Right ventricle myocardium inferior (tissue), 1 donor: ENCODE measurements at regions not wholly inside any gene's neighbourhood (a gene's known extent, or its start where the extent isn't known, plus 50 kb on each side); places are given as distances from the start of the nearest gene placed in this dataset.

Experiments used
- ATAC-seq: fragments of 200-7000 bp; cut with Tn5 transposase; one replicate; pipeline ENCODE4 v1.9.1; 2020; ENCODE audit warnings: mild to moderate bottlenecking, moderate library complexity
- DNase-seq: peaks from one replicate; pipeline ENCODE4 v3.0.0; 2021; ENCODE audit errors: missing footprints
- intact Hi-C: fragments of 100-400 bp; cut with DNase I; formaldehyde crosslinking; loops from one replicate; pipeline ENCODE4 v1.11.0; 2022
- donor health status: DM: no; HTN: yes; CAD: no; lungs with severe emphysema.

DNA sequence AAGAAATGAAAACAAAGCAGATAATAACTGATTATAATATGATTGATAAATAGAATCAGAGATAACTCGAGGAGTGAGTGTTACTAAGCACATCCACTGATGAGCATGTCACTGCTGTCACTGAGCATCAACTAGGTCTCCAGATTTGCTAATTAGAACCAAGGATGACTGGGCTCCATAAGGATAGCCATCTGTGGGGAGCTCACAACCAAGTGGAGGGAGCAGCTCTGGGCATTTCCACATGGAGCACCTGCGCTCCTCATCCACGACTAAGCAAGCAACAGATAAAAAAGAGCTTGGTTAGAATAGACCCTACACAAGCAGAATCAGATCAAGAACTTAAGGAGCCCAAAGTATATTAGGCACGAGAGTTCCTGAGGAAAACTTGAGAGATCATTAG lies 396.0 kb upstream of the B3GAT1 start:
- no peak for ATAC-seq
- DNase-seq = no peak
- intact Hi-C loops = no loop called here

- ATAC-seq = no peak
- intact Hi-C loops = no loop called here
Measured at GRCh38 chr11:134802598-134802997, 390.6 kb upstream of the B3GAT1 start.

GRCh38 chr11:134802116-134802515 lies 390.1 kb upstream of the B3GAT1 start:
- ATAC-seq = no peak
- peak; percentile 17 for DNase-seq
- intact Hi-C loops = no loop called here

More at GRCh38 chr11:134802598-134802997, 390.6 kb upstream of the B3GAT1 start:
- no peak for DNase-seq

DNA sequence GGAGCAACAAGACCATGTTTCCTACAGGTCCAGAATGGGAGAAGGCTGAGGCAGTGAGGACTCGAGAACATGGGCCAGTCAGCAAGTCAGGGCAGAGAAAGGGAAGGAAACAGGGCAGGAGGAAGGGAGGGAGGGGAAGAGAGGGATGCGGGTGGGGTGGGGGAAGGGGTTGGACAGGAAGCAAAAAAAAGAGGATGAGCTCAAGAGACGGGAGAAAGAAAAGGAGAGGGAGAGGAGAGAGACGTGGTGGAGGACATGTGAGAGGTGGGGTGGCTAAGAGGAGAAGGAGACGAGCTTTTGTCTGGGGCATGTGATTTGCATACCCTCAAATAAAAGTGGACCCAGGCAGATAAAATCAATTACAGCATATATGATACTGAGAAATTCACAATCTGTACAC lies 389.5 kb upstream of the B3GAT1 start:
- DNase-seq (no peak), ATAC-seq (no peak)
- intact Hi-C loops = no loop called here

GRCh38 chr11:134800826-134801225 lies 388.8 kb upstream of the B3GAT1 start:
- no peak for DNase-seq
- no peak for ATAC-seq
- intact Hi-C loops = no loop called here

DNA sequence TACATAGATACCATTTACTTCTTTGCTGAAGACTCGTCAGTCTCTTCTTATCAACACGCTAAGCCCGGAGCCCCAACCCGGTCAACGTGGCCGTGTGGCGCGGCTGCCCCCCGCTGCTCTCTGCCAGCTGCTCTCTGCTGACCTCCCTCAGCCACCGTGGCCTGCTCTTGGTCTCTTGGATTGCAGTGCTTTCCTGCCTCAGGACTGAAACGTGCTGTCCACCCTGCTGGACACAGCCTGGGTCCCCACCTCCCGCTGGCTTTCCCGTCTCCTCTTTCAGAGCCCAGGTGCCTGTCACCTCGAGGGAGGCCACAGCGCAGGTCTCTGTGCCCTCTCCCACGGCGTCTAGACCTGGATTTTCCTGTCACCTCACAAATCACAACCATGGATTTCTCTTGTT lies 388.1 kb upstream of the B3GAT1 start:
- ATAC-seq = no peak
- peak; percentile 45 for DNase-seq
- intact Hi-C loops = no loop called here

- ATAC-seq (no peak), DNase-seq (no peak)
- intact Hi-C loops = no loop called here
Measured at GRCh38 chr11:134799386-134799785, 387.3 kb upstream of the B3GAT1 start.

DNA sequence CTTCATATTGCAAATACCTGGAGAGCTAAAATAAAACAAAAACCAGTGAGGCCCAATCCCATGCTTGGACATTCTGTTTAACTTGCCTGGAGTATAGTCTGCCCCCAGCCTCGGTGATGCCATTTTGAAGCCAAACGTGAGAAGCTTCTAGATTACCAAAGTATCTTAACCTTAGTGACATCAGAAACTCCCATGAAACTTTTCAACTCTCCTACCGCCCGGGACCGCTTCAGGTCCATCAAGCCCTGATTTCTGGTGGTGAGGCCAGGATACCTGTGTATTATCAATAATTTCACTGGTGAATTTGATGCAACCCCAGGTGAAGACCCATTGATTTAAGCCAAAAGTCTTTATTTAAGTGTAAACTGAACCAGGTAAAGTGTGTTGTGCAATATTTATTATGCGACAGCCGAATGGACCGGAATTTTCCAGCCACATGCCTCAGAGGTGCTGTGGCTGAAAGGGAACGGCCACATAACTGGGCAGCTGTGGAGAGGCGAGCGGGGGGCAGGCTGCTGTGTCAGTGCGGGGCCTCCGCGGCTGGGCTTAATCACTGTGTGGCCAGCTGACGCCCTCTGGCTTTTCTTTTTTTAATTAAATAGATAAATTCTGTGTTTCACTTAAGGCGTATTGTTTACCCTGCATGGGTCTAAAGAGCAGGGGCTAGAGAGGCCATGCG lies 385.5 kb upstream of the B3GAT1 start:
- ATAC-seq (no peak), DNase-seq (peak; percentile 58)
- intact Hi-C loops = no loop called here

- ATAC-seq (no peak), DNase-seq (no peak)
- intact Hi-C loops = no loop called here
Measured at GRCh38 chr11:134795017-134795416, 383.0 kb upstream of the B3GAT1 start.

DNA sequence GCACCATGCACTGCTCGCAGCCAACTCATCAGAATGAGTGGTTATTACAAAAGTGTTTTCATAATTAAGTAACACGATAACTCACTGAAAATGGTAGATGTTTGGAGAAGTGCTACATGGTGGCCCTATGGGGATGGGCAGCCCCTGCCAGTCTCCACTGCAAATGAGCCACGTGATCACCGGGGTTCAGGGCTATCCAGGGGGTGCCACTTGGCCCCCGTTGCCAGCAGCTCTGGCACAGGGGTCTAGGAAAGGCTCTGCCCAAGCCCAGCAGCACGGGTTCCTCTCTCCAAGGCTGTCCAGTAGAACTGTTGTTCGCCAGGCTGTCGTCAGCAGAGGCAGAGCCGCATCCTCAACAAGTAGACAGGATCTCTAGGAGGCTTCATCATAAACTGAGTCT lies 382.1 kb upstream of the B3GAT1 start:
- ATAC-seq = no peak

DNA sequence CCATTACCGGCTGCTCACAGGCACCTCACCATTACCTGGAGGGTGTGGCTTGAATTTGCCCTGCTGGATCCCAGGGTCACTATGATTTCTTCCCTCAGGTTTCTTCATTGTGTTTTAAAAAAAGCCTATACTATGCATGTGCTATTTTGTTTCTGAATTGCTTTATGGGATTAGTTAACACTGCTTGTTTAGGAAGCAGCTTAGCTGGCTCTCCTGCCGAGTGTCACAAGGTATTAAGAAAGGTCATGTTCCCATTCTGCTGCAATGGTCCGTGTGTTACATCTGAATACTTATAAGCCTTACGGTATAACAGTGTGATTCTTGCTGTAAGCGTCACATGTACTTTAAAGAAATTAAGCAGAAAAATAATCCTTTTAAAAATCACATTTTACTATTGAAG lies 380.6 kb upstream of the B3GAT1 start:
- intact Hi-C loops = no loop called here
- DNase-seq = no peak
- no peak for ATAC-seq

More for the DNA sequence above, 382.1 kb upstream of the B3GAT1 start:
- intact Hi-C loops = no loop called here
- peak; percentile 57 for DNase-seq

GRCh38 chr11:134792044-134792443 lies 380.0 kb upstream of the B3GAT1 start:
- DNase-seq (no peak), ATAC-seq (no peak)
- intact Hi-C loops = no loop called here

DNA sequence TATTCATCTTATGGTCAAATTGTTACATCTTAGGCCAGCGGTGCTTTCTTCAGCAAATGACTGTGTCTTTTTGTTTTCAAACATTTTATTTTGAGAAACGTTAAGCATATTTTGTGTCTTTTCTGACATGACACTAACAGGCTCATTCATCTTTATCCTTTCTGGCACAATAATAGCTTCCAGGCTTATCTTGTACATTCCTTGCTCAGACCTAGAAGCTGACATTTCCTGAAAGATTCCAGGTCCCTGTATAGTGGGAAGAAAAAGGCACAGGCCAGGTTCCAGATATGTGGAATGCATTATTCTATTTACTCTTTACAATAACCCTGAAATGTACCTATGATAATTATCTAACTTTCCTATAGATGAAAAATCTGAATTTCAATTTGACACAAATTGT lies 379.1 kb upstream of the B3GAT1 start:
- intact Hi-C loops = no loop called here
- DNase-seq (no peak), ATAC-seq (no peak)

DNA sequence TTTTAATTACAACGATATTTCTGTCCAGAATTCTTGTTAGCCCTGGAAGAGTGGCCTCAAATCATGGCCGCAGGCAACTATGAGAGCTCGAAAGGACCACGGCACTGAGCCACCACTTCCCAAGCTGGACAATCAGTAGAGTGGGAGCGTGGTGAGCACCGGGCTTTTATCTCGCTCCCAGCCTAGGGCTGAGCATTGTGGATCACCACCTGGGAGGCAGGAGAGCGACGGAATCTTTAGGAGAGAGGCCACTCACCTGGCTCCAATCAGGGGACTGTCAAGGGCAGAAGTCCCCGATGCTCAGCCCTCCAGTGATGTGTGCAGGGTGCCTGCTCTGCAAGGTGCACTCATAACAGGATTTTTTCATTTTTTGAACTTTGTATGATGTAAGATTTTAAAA lies 377.1 kb upstream of the B3GAT1 start:
- no peak for ATAC-seq
- DNase-seq = no peak
- intact Hi-C loops = no loop called here

GRCh38 chr11:134786636-134787035 lies 374.6 kb upstream of the B3GAT1 start:
- intact Hi-C loops = no loop called here
- DNase-seq (no peak), ATAC-seq (no peak)

GRCh38 chr11:134785660-134786284 lies 373.7 kb upstream of the B3GAT1 start:
- intact Hi-C loops = no loop called here
- ATAC-seq = no peak
- DNase-seq = no peak

- no peak for DNase-seq
- intact Hi-C loops = no loop called here
- no peak for ATAC-seq
Measured at GRCh38 chr11:134785059-134785458, 373.0 kb upstream of the B3GAT1 start.

GRCh38 chr11:134784568-134784967 lies 372.5 kb upstream of the B3GAT1 start:
- DNase-seq = no peak
- intact Hi-C loops = no loop called here
- no peak for ATAC-seq

DNA sequence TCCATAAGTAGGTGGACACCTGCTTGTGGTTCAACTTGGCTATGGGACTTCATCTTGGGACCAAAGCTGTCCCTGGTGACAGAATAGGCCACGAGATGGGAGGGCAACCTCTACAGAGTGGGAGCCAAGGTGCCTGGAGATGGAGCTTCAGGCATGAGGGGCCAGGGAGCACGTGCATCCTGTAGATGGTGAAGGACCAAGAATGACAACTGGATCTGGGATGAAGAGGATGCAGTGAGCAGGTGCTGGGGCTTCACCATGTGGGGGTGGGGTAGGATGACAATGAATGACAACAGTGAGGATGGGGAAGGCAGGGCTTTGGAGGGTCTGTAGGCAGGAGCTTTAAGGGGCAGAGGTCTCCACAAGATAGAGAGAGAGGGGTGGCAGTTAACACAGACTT lies 372.0 kb upstream of the B3GAT1 start:
- no peak for DNase-seq
- no peak for ATAC-seq
- intact Hi-C loops = no loop called here

GRCh38 chr11:134783234-134783633 lies 371.2 kb upstream of the B3GAT1 start:
- no peak for DNase-seq
- no peak for ATAC-seq
- intact Hi-C loops = no loop called here

DNA sequence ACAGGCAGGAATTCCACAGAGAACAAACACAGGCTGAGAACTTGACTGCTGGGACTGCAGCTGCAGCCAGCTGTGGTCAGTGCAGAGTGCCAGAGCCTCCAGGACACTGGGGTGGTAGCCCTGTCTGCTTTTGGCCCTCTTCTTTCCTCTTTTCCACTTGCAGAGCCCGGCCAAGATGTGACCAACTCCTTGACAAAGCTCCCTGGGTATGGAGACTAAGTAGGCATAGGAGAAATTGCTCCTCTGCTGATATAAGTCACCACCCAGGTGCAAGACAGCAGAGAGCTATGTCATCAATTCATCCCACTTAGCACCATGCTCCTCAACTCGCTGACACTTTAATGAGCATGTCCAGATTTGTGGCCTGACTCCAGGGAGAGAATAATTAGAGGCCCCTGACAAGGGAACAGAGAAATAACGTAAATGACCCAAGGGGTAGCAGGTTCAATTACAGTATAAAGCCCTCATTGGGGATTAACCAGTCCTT lies 369.4 kb upstream of the B3GAT1 start:
- no peak for DNase-seq
- no peak for ATAC-seq
- intact Hi-C loops = no loop called here
